CD14-positive monocyte (primary cell): ENCODE measurements at regions not wholly inside any gene's neighbourhood (a gene's known extent, or its start where the extent isn't known, plus 50 kb on each side); places are given as distances from the start of the nearest gene placed in this dataset.

Experiments
- DNase-seq, 3 donors: peaks; one replicate each; pipeline ENCODE4 v3.0.0-alpha.2; 2011 to 2022
- H2AFZ ChIP-seq: 2 replicates; pipeline ENCODE4 v1.6.0; 2012; ENCODE audit warnings: mild to moderate bottlenecking, low read depth, low read length, inconsistent platforms; ENCODE audit not compliant: insufficient read depth, poor library complexity, severe bottlenecking
- H3K27ac ChIP-seq, 2 donors: 1 replicate in 1 of 2; 2 replicates in 1 of 2; pipeline ENCODE4 v1.5.1; 2012 to 2013; ENCODE audit warnings: low read length in 2 of 2, control low read depth in 1 of 2, inconsistent platforms in 1 of 2, low read depth in 1 of 2, mild to moderate bottlenecking in 1 of 2
- H3K27me3 ChIP-seq, 2 donors: one replicate each; pipeline versions ENCODE4 v1.6.0 to v1.6.1; 2011 to 2013; ENCODE audit warnings: low read length in 2 of 2; ENCODE audit not compliant: control insufficient read depth in 2 of 2, insufficient read depth in 2 of 2
- H3K36me3 ChIP-seq, 2 donors: replicated peaks in 1 of 2; 1 replicate in 1 of 2; 2 replicates in 1 of 2; pipeline versions ENCODE4 v1.5.1 to v1.6.1; 2012 to 2013; ENCODE audit warnings: low read length in 2 of 2, control low read depth in 1 of 2, inconsistent platforms in 1 of 2, mild to moderate bottlenecking in 1 of 2; ENCODE audit not compliant: insufficient read depth in 2 of 2, control insufficient read depth in 1 of 2
- H3K4me1 ChIP-seq, 2 donors: 1 replicate in 1 of 2; 2 replicates in 1 of 2; pipeline versions ENCODE4 v1.5.1 to v1.6.1; 2012 to 2013; ENCODE audit warnings: low read length in 2 of 2, control low read depth in 1 of 2, inconsistent platforms in 1 of 2, mild to moderate bottlenecking in 1 of 2, moderate library complexity in 1 of 2; ENCODE audit not compliant: insufficient read depth in 2 of 2, control insufficient read depth in 1 of 2
- H3K4me2 ChIP-seq: replicated peaks from 2 replicates; pipeline ENCODE3; 2012; ENCODE audit warnings: low read length, moderate library complexity, mild to moderate bottlenecking; ENCODE audit not compliant: poor library complexity, severe bottlenecking; ENCODE audit errors: extremely low read depth
- H3K4me3 ChIP-seq, 3 experiments: fragments of 200-600 bp in 1 of 3; sonication (generic) in 1 of 3; replicated peaks in 1 of 3; 1 replicate in 2 of 3; 2 replicates in 1 of 3; pipeline ENCODE4 v1.5.1; 2011 to 2013; ENCODE audit warnings: low read length in 3 of 3, mild to moderate bottlenecking in 3 of 3, control low read depth in 2 of 3, low read depth in 2 of 3, inconsistent platforms in 1 of 3, moderate library complexity in 1 of 3
- H3K79me2 ChIP-seq: 2 replicates; pipeline ENCODE4 v1.6.0; 2012; ENCODE audit warnings: mild to moderate bottlenecking, control low read depth, inconsistent platforms, low read length, moderate library complexity; ENCODE audit not compliant: insufficient read depth
- H3K9ac ChIP-seq: 2 replicates; pipeline ENCODE4 v1.6.0; 2017; ENCODE audit warnings: low read length, mild to moderate bottlenecking; ENCODE audit not compliant: insufficient read depth, poor library complexity, severe bottlenecking
- H3K9me3 ChIP-seq, 2 donors: replicated peaks in 1 of 2; 1 replicate in 1 of 2; 2 replicates in 1 of 2; pipeline versions ENCODE4 v1.5.1 to v1.6.1; 2012 to 2013; ENCODE audit warnings: low read length in 2 of 2, control low read depth in 1 of 2; ENCODE audit not compliant: control insufficient read depth in 1 of 2, insufficient read depth in 1 of 2
- H4K20me1 ChIP-seq: 2 replicates; pipeline ENCODE4 v1.6.0; 2012; ENCODE audit warnings: mild to moderate bottlenecking, low read length, control low read depth, moderate library complexity; ENCODE audit not compliant: insufficient read depth
- H3K27ac Mint-ChIP-seq, 7 donors: one replicate each; pipeline ENCODE4 v1.8.0; 2020; ENCODE audit warnings: mild to moderate bottlenecking in 7 of 7, mixed read lengths in 7 of 7, moderate library complexity in 6 of 7, inconsistent platforms in 2 of 7
- H3K27me3 Mint-ChIP-seq, 3 donors: one replicate each; pipeline ENCODE4 v1.8.0; 2021 to 2022; ENCODE audit warnings: low read depth in 3 of 3, mild to moderate bottlenecking in 3 of 3, mixed read lengths in 3 of 3, moderate library complexity in 3 of 3, inconsistent platforms in 1 of 3
- H3K36me3 Mint-ChIP-seq, 2 donors: one replicate each; pipeline ENCODE4 v1.8.0; 2020; ENCODE audit warnings: mixed read lengths in 2 of 2, inconsistent platforms in 1 of 2, mild to moderate bottlenecking in 1 of 2
- H3K4me1 Mint-ChIP-seq: one replicate; pipeline ENCODE4 v1.8.0; 2020; ENCODE audit warnings: mild to moderate bottlenecking, mixed read lengths
- H3K4me3 Mint-ChIP-seq, 2 donors: one replicate each; pipeline ENCODE4 v1.8.0; 2020; ENCODE audit warnings: mild to moderate bottlenecking in 2 of 2, mixed read lengths in 2 of 2, moderate library complexity in 1 of 2
- H3K9me3 Mint-ChIP-seq, 7 donors: one replicate each; pipeline ENCODE4 v1.8.0; 2020 to 2022; ENCODE audit warnings: mixed read lengths in 7 of 7, mild to moderate bottlenecking in 6 of 7, moderate library complexity in 6 of 7, inconsistent platforms in 2 of 7
- CTCF ChIP-seq: fragments of 200-600 bp; IDR thresholded peaks from one replicate; pipeline ENCODE4 v1.8.0; 2022; ENCODE audit warnings: antibody characterized with exemption, mild to moderate bottlenecking
- intact Hi-C, 2 donors: fragments of 100-400 bp; cut with micrococcal nuclease; formaldehyde crosslinking; loops; one replicate each; pipeline versions ENCODE4 v1.15.0 to v1.15.1; 2023

- no peak overlapping the region for H3K9ac ChIP-seq
- H3K36me3 ChIP-seq = no peaks in the 10 kb centered on the region
- Mint-ChIP-seq H3K36me3 (no peaks in the 10 kb centered on the region), H3K9me3 (peaks cover 0 to 3% (median 0%) of the 10 kb centered on the region in 7 donors), H3K4me3 (no peak overlapping the region), H3K27me3 (peaks cover 2 to 3% (median 3%) of the 10 kb centered on the region in 3 donors), H3K4me1 (peaks cover 45% of the 10 kb centered on the region), H3K27ac (no peak overlapping the region)
- no peak overlapping the region for H3K27ac ChIP-seq
- intact Hi-C loops = loop anchor here (5.0 to 10.0 kb wide), 3 partner anchors 48 to 131 kb away; no protein-coding TSS in a partner anchor
- H3K9me3 ChIP-seq = no peaks in the 10 kb centered on the region
- no peaks in the 10 kb centered on the region for H3K27me3 ChIP-seq
- no peak overlapping the region for H3K4me3 ChIP-seq
- no peaks in the 10 kb centered on the region for H4K20me1 ChIP-seq
- no peak for TF ChIP-seq CTCF
- H2AFZ ChIP-seq = no peak overlapping the region
- peaks cover 21 to 24% of the 10 kb centered on the region in 2 donors for H3K4me1 ChIP-seq
- no peak for DNase-seq
- no peaks in the 10 kb centered on the region for H3K79me2 ChIP-seq
- H3K4me2 ChIP-seq = no peak overlapping the region
These were observed 71.4 kb downstream of the TLR4 start for GRCh38 chr9:117775591-117775990.

GRCh38 chr9:117777823-117778222 lies 73.6 kb downstream of the TLR4 start:
- Mint-ChIP-seq H3K27me3 (peaks cover 0 to 3% (median 3%) of the 10 kb centered on the region in 3 donors), H3K4me3 (no peak overlapping the region), H3K9me3 (peaks cover 0 to 1% (median 0%) of the 10 kb centered on the region in 7 donors), H3K4me1 (peaks cover 39% of the 10 kb centered on the region), H3K27ac (no peak overlapping the region), H3K36me3 (no peaks in the 10 kb centered on the region)
- TF ChIP-seq CTCF = no peak
- no peak overlapping the region for H3K4me3 ChIP-seq
- H3K27ac ChIP-seq = no peak overlapping the region
- H3K27me3 ChIP-seq = no peaks in the 10 kb centered on the region
- H3K4me1 ChIP-seq = peaks cover 27 to 32% of the 10 kb centered on the region in 2 donors
- H3K79me2 ChIP-seq = no peaks in the 10 kb centered on the region
- no peaks in the 10 kb centered on the region for H3K36me3 ChIP-seq
- no peaks in the 10 kb centered on the region for H4K20me1 ChIP-seq
- H3K4me2 ChIP-seq = no peak overlapping the region
- no peak overlapping the region for H3K9ac ChIP-seq
- no peaks in the 10 kb centered on the region for H3K9me3 ChIP-seq
- peak; percentile 26 to 75 (median 37) for DNase-seq
- intact Hi-C loops = loop anchor here (5.0 to 10.0 kb wide), 3 partner anchors 51 to 133 kb away; no protein-coding TSS in a partner anchor
- no peak overlapping the region for H2AFZ ChIP-seq
